ENCODE measurements at regions not wholly inside any gene's neighbourhood (a gene's known extent, or its start where the extent isn't known, plus 50 kb on each side); places are given as distances from the start of the nearest gene placed in this dataset.

- DNase-seq (ENCODE audit: low read depth in 2 of 2): no peak
These were observed 166.2 kb downstream of the OMA1 start for GRCh38 chr1:58380345-58380744.

DNA sequence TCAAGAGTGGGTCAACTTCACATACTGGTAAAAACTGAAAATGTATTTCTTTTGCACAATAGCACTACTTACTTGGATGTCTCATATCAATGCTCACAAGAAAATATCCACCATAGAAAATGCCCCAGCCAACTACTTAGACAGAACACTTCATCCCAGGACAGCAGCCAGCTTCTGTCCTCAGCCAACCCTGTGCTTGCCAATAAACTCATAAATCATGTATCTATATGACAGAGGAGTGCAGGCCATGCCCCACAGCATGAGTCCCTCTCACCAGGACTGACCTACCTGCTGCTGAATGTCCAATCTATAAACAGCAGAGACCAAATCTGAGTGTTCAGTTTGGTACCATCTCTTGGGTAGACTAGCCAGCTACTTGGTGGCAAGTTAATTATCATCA is 179.3 kb downstream of the OMA1 start:
- no peak for DNase-seq (ENCODE audit: low read depth in 2 of 2)

- no peak for DNase-seq (ENCODE audit: low read depth in 2 of 2)
These were observed 181.2 kb downstream of the OMA1 start for GRCh38 chr1:58365328-58365727.

- no peak for DNase-seq (ENCODE audit: low read depth in 2 of 2)
These were observed 182.9 kb downstream of the OMA1 start for GRCh38 chr1:58363585-58363984.

DNA sequence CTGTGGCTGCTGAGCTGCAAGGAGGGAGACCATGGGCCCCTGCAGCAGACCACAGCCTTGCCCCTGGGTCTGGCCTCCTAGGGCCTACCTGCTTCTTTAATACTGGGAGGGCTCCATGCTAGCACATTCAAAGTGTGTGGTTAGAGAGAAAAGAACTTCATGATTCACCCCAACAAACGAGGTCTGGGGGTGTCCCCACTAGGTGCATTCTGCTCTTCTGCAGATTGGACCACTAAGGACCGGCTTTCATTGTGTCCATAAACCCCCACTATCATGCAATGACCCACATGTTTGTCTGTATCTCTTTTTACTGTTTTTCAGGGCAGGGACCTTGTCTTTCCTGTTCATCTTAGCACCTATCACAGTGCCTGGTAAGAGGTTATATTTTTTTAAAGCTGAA is 185.4 kb downstream of the OMA1 start:
- DNase-seq (ENCODE audit: low read depth in 2 of 2): no peak

DNA sequence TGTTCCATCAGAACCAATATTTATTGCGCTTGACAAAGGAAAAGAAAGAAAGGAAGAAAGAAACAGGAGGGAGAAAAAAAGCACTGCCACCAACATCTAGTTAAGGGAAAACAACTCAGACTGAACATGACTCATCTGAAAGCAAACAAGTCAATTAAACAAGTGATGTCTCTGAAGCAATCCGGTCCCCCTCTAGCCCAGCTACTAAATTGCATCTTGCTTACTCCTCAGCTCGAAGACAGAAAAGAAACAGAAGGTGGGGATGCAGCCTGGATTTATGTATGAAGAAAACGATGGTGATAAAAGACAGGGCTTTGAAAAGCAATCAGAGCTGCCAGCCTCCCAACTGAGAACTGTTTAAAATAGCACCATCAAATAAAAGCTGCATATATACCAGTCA is 188.2 kb downstream of the OMA1 start:
- DNase-seq (ENCODE audit: low read depth in 2 of 2): no peak

DNA sequence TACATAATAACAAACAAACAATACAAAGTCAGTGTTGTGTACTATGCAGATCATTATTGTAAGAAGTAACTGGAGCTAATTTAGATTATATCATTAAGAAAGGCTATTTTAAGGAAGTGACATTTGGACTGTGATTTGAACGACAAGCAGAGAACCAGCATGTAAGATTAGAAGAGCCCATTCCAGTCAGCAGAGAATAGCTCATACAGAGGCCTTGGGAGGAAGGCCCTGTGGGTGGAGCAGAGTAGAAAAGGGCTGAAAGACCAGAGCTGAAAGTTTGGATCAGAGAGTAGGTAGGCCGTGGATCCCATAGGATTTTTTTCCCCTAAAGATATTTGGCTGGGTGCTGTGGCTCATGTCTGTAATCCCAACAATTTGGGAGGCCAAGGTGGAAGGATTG is 190.1 kb downstream of the OMA1 start:
- DNase-seq (ENCODE audit: low read depth in 2 of 2): no peak

DNA sequence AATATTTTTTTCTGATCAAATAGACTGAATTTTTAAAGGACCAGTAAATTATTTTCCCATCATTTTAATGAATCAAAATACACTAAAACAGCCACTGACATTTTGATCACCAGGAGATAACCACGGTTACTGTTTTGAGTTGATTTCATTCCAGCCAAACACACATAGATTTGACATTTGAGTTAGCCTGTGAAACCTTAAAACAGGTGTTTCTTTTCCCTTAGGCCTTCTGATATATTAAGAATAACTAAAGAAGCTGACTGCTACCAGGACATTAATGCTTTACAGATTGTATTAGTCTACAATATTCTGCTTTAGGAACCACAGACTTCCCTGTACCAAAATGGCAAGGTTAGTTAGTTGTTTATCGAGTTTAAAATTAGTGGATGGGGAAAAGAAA is 193.4 kb downstream of the OMA1 start:
- no peak for DNase-seq (ENCODE audit: low read depth in 2 of 2)

- no peak for DNase-seq (ENCODE audit: low read depth in 2 of 2)
These were observed 193.9 kb downstream of the OMA1 start for GRCh38 chr1:58352476-58353092.

DNA sequence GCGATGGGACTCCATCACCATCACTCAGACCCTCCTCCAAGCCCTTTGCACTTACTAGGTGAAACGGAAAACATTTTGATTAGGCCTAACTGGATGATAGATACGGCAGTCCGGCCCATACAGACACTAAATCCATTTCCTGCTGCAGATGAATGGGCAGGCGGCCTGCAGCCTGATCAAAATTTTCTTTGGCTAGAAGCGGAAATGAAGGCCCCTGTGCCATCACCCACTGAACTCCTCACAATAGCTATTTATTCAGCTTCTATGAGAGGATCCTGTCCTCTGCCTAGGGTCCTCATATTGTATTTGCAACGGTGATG is 200.5 kb downstream of the OMA1 start:
- no peak for DNase-seq (ENCODE audit: low read depth in 2 of 2)

GRCh38 chr1:58345215-58346035 is 201.1 kb downstream of the OMA1 start:
- DNase-seq (ENCODE audit: low read depth in 2 of 2): no peak

- no peak for DNase-seq (ENCODE audit: low read depth in 2 of 2)
These were observed 206.3 kb downstream of the OMA1 start for GRCh38 chr1:58340185-58340584.

DNA sequence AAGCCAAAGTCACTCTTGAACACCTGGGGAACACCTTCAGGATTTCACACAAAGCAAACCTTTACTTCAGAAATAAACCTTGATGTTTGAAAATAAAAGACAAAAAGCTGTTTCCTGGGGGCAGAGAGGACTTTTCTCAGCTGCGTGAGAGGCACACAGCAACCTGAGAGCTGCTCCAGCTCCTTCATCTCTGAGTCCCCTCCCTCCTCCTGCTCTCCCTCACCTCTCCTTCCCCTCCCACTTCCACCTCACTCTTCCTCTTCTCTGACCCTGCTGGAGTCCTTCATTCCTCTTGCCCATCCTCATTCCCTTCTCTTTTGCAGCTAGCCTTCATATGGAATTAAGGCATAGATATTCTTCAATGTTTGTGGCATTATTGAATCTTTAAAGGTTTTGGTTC is 208.4 kb downstream of the OMA1 start:
- no peak for DNase-seq (ENCODE audit: low read depth in 2 of 2)

GRCh38 chr1:58333511-58333910 is 213.0 kb downstream of the OMA1 start:
- DNase-seq (ENCODE audit: low read depth in 2 of 2): no peak

DNA sequence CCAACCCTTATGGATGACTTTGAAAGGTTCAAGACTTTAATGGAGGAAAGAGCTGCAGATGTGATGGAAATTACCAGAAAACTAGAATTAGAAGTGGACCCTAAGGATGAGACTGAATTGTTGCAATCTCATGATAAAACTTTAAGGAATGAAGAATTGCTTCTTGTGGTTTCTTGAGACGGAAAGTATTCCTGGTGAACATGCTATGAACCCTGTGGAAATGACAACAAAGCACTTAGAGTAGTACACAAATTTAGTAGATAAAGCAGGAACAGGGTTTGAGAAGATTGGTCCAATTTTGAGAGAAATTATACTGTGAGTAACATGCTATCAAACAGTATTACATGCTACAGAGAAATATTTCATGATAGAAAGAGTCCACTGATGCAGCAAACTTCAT is 215.4 kb downstream of the OMA1 start:
- peak; percentile 26 to 35 for DNase-seq (ENCODE audit: low read depth in 2 of 2)

GRCh38 chr1:58325866-58326265 is 220.7 kb downstream of the OMA1 start:
- no peak for DNase-seq (ENCODE audit: low read depth in 2 of 2)

DNA sequence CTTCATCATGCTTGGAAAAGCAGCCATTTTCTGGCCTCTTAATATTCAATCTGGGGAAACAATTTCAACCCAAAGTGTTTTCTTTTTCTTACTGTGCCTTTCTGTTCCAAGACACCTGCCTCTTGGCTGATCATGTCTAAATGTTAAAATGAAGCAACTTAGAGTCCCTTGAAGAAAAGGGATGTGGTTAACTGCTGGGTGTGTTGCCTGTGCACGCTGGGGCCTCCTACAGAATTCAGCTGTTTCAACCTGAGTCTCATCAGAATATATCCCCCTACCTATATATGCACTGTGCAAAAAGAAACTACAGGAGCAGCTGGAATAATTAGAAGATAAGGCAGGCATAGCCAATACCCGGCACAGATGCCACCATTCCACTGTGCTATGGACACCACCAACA is 222.0 kb downstream of the OMA1 start:
- no peak for DNase-seq (ENCODE audit: low read depth in 2 of 2)

- peak; percentile 23 to 24 for DNase-seq (ENCODE audit: low read depth in 2 of 2)
These were observed 228.1 kb downstream of the OMA1 start for GRCh38 chr1:58318157-58319005.

GRCh38 chr1:58317694-58318093 is 228.8 kb downstream of the OMA1 start:
- no peak for DNase-seq (ENCODE audit: low read depth in 2 of 2)

- no peak for DNase-seq (ENCODE audit: low read depth in 2 of 2)
These were observed 229.4 kb downstream of the OMA1 start for GRCh38 chr1:58317086-58317485.

GRCh38 chr1:58316141-58316540 is 230.4 kb downstream of the OMA1 start:
- no peak for DNase-seq (ENCODE audit: low read depth in 2 of 2)

GRCh38 chr1:58312971-58313563 is 233.5 kb downstream of the OMA1 start:
- DNase-seq (ENCODE audit: low read depth in 2 of 2): no peak
